ENCODE measurements at regions not wholly inside any gene's neighbourhood (a gene's known extent, or its start where the extent isn't known, plus 50 kb on each side); places are given as distances from the start of the nearest gene placed in this dataset.

DNA sequence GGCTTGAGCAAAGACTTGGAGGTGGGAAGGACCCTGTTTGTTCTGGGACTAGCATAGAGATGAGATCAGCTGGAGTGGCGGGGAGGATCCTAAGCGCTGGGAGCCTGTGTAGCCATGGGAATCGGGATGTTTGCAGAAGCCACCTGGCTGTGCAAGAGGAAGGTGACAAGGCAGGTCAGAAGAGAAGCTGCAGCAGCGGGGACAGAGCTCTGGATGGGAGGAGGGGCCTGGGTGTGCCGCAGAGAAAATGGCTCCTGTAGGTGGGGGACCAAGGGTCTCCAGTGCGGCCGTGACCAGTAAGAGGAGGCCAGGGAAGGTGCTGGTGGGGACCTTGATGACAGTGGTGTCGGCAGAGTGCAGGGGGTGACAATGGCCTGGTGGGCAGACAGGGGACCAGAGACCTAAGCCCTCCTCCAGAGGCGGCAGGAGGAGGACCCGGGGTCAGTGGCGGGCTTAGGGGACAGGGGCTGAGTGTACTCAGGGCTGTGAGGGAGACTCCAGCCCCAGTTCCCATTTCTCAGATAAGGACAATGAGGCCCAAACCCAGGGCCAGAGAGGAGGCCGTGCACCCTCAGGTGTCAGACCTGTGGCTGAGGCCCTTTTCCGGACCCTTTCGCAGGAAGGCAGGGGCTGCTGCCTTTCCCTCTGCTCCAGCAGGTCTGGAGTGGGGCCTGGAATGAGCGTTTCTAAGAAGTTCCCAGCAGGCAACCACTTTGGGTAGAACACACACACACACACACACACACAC lies 206.6 kb upstream of the RTL1 start:
- H3K36me3 ChIP-seq (ENCODE audit: control insufficient read depth in 1 of 2, insufficient read depth in 2 of 2, low read length in 1 of 2): no peaks in the 10 kb centered on the region
- intact Hi-C loops (cut with DNase I): no loop called here
- WGBS, 2 donors: 90 to 91% methylated on average over 15 of the region's 15 CpGs
- H3K27me3 ChIP-seq (ENCODE audit: control insufficient read depth in 1 of 2, insufficient read depth in 2 of 2, low read length in 1 of 2): no peaks in the 10 kb centered on the region
- H3K4me1 ChIP-seq (ENCODE audit: control insufficient read depth in 1 of 2, insufficient read depth in 2 of 2, low read length in 2 of 2): no peaks in the 10 kb centered on the region
- ATAC-seq (ENCODE audit: low FRiP score) (no peak), DNase-seq (peak in 1 of 2 donors; percentile 61)
- H3K4me3 ChIP-seq (ENCODE audit: low read length in 2 of 2): no peak overlapping the region
- H3K27ac ChIP-seq (ENCODE audit: low read depth in 1 of 2, low read length in 2 of 2): no peak overlapping the region
- H3K9me3 ChIP-seq (ENCODE audit: control insufficient read depth, low read length): no peaks in the 10 kb centered on the region

GRCh38 chr14:101110729-101111619 lies 207.5 kb upstream of the RTL1 start:
- Histone ChIP-seq H3K9me3 (ENCODE audit: control insufficient read depth, low read length) (no peaks in the 10 kb centered on the region), H3K27me3 (ENCODE audit: control insufficient read depth in 1 of 2, insufficient read depth in 2 of 2, low read length in 1 of 2) (no peaks in the 10 kb centered on the region), H3K36me3 (ENCODE audit: control insufficient read depth in 1 of 2, insufficient read depth in 2 of 2, low read length in 1 of 2) (no peaks in the 10 kb centered on the region), H3K27ac (ENCODE audit: low read depth in 1 of 2, low read length in 2 of 2) (no peak overlapping the region), H3K4me1 (ENCODE audit: control insufficient read depth in 1 of 2, insufficient read depth in 2 of 2, low read length in 2 of 2) (no peaks in the 10 kb centered on the region), H3K4me3 (ENCODE audit: low read length in 2 of 2) (no peak overlapping the region)
- intact Hi-C loops (cut with DNase I): no loop called here
- 78 to 79% methylated on average over 22 of the region's 22 CpGs for WGBS, 2 donors
- peak in 1 of 2 donors; percentile 65 for DNase-seq
- no peak for ATAC-seq (ENCODE audit: low FRiP score)

GRCh38 chr14:101111620-101112290 lies 208.2 kb upstream of the RTL1 start:
- Histone ChIP-seq H3K27me3 (ENCODE audit: control insufficient read depth in 1 of 2, insufficient read depth in 2 of 2, low read length in 1 of 2) (no peaks in the 10 kb centered on the region), H3K4me3 (ENCODE audit: low read length in 2 of 2) (no peak overlapping the region), H3K36me3 (ENCODE audit: control insufficient read depth in 1 of 2, insufficient read depth in 2 of 2, low read length in 1 of 2) (no peaks in the 10 kb centered on the region), H3K4me1 (ENCODE audit: control insufficient read depth in 1 of 2, insufficient read depth in 2 of 2, low read length in 2 of 2) (no peaks in the 10 kb centered on the region), H3K27ac (ENCODE audit: low read depth in 1 of 2, low read length in 2 of 2) (no peak overlapping the region), H3K9me3 (ENCODE audit: control insufficient read depth, low read length) (no peaks in the 10 kb centered on the region)
- 70 to 78% methylated on average over 21 to 23 of the region's 23 CpGs for WGBS, 2 donors
- intact Hi-C loops (cut with DNase I): no loop called here
- DNase-seq (peak in 1 of 2 donors; percentile 70), ATAC-seq (ENCODE audit: low FRiP score) (no peak)

DNA sequence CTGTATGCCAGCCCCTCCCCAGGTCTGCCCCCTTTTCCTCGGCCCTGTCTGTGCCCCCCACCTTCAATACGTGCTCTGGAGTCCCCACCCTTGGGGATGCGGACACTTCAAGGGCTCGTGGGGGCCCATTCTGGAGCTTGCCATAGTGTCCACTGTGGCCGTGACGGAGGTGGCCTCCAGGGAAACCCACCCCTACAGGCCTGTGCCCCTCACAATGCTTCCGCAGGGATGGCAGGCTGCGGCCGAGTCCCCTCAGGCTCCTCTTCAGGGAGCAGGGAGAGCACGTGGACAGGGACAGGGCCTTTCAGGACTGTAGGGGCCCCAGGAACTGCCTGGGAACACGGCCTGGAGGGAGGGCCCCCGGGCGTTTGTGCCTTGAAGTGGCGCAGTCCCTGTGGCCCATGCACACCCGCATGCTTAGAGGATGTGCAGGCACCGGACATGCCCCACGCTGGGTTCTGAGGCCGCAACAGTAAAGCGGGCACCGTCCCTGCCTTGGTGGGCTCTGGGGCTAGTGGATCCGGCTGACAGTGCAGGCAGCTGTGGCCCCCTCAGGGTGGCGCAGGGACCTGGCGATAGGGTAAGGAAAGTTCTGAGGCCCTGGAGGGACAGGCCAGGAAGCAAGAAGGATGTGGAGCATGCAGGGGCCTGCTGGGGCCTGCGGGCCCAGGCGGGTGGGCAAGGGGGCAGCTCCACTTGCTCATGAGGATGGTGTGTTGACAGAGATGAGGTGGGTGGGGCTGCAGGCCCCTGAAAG lies 209.0 kb upstream of the RTL1 start:
- no peaks in the 10 kb centered on the region for H3K9me3 ChIP-seq (ENCODE audit: control insufficient read depth, low read length)
- no peaks in the 10 kb centered on the region for H3K36me3 ChIP-seq (ENCODE audit: control insufficient read depth in 1 of 2, insufficient read depth in 2 of 2, low read length in 1 of 2)
- DNase-seq (peak in 1 of 2 donors; percentile 70), ATAC-seq (ENCODE audit: low FRiP score) (no peak)
- no peak overlapping the region for H3K4me3 ChIP-seq (ENCODE audit: low read length in 2 of 2)
- H3K27me3 ChIP-seq (ENCODE audit: control insufficient read depth in 1 of 2, insufficient read depth in 2 of 2, low read length in 1 of 2): no peaks in the 10 kb centered on the region
- no peak overlapping the region for H3K27ac ChIP-seq (ENCODE audit: low read depth in 1 of 2, low read length in 2 of 2)
- H3K4me1 ChIP-seq (ENCODE audit: control insufficient read depth in 1 of 2, insufficient read depth in 2 of 2, low read length in 2 of 2): no peaks in the 10 kb centered on the region
- intact Hi-C loops (cut with DNase I): no loop called here
- 84 to 92% methylated on average over 25 of the region's 25 CpGs for WGBS, 2 donors

DNA sequence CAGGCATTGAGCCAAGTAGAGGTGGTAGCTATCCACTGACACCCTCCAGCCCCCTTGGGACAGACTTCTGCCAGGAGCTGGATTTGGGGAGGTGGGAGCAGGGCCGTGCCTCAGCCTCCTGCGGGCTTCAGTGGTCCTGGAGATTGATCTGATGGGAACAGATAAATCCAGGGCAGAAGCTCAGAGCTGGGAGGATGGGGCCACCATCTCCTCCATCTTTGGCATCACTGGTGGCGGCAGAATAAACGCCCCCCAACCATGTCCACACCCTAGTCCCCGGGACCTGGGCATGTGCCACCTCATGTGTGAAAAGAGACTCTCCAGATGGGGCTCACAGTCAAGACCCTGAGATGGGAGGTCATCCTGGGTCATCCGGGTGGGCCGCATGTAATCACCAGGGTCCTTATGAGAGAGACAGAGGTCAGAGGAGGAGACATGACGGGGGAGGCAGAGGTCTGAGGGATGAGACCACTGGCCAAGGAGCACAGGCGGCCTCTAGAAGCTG lies 209.6 kb upstream of the RTL1 start:
- ATAC-seq (ENCODE audit: low FRiP score) (no peak), DNase-seq (peak in 1 of 2 donors; percentile 59)
- 90 to 91% methylated on average over 9 of the region's 9 CpGs for WGBS, 2 donors

DNA sequence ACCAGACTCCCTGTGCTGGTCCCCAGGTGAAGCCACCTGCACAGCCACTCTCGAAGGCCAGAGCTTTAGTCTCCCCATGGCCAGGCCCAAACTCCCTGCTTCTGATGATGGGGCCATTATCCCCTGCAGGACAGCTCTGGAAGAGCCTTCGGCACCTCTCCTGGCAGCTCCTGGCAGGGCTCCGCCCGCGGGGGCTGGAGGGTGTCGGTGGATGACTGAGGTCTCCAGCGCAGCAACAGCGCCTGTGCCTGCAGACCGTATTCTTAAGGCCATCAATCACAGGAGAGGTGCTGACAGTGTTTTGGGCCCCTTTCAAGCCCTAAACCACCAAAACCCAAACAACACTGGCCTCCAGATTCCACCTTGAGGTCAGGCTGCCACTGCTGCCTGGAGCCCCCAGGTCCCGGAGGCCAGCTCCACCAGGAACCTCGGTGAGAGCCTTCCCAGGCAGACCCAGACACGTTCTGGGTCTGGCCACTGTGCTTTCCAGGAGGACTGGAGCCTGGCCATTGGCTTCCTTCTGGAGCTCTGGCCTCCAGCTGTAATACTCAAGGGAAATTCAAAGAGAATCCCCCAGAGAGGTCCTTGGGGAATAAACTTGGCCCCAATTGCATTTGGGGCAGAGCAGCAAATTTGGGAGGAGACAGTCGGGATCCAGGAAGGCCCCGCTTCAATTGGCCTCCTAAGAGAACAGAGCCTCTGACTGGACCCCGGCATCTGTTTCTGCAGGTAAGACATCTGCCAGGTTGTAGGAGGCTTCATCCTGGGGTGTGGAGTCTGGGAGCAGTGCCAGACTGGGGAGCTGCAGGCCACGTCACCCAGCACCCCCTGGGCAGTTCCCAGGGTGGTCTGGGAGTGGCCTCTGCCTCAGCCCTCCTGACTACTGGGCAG lies 210.6 kb upstream of the RTL1 start:
- Histone ChIP-seq H3K27ac (ENCODE audit: low read depth in 1 of 2, low read length in 2 of 2) (no peak overlapping the region), H3K27me3 (ENCODE audit: control insufficient read depth in 1 of 2, insufficient read depth in 2 of 2, low read length in 1 of 2) (no peaks in the 10 kb centered on the region), H3K9me3 (ENCODE audit: control insufficient read depth, low read length) (no peaks in the 10 kb centered on the region), H3K36me3 (ENCODE audit: control insufficient read depth in 1 of 2, insufficient read depth in 2 of 2, low read length in 1 of 2) (no peaks in the 10 kb centered on the region), H3K4me1 (ENCODE audit: control insufficient read depth in 1 of 2, insufficient read depth in 2 of 2, low read length in 2 of 2) (no peaks in the 10 kb centered on the region), H3K4me3 (ENCODE audit: low read length in 2 of 2) (no peak overlapping the region)
- intact Hi-C loops (cut with DNase I): no loop called here
- ATAC-seq (ENCODE audit: low FRiP score) (no peak), DNase-seq (peak in 1 of 2 donors; percentile 54)
- WGBS, 2 donors: 39 to 46% methylated on average over 16 of the region's 16 CpGs

More for the DNA sequence above, 209.6 kb upstream of the RTL1 start:
- Histone ChIP-seq H3K27ac (ENCODE audit: low read depth in 1 of 2, low read length in 2 of 2) (no peak overlapping the region), H3K9me3 (ENCODE audit: control insufficient read depth, low read length) (no peaks in the 10 kb centered on the region), H3K27me3 (ENCODE audit: control insufficient read depth in 1 of 2, insufficient read depth in 2 of 2, low read length in 1 of 2) (no peaks in the 10 kb centered on the region), H3K36me3 (ENCODE audit: control insufficient read depth in 1 of 2, insufficient read depth in 2 of 2, low read length in 1 of 2) (no peaks in the 10 kb centered on the region), H3K4me3 (ENCODE audit: low read length in 2 of 2) (no peak overlapping the region), H3K4me1 (ENCODE audit: control insufficient read depth in 1 of 2, insufficient read depth in 2 of 2, low read length in 2 of 2) (no peaks in the 10 kb centered on the region)
- intact Hi-C loops (cut with DNase I): no loop called here

- DNase-seq (no peak), ATAC-seq (ENCODE audit: low FRiP score) (no peak)
- no peaks in the 10 kb centered on the region for H3K27me3 ChIP-seq (ENCODE audit: control insufficient read depth in 1 of 2, insufficient read depth in 2 of 2, low read length in 1 of 2)
- intact Hi-C loops (cut with DNase I): no loop called here
- H3K27ac ChIP-seq (ENCODE audit: low read depth in 1 of 2, low read length in 2 of 2): no peak overlapping the region
- WGBS, 2 donors: 79 to 85% methylated on average over 19 of the region's 19 CpGs
- no peaks in the 10 kb centered on the region for H3K4me1 ChIP-seq (ENCODE audit: control insufficient read depth in 1 of 2, insufficient read depth in 2 of 2, low read length in 2 of 2)
- H3K9me3 ChIP-seq (ENCODE audit: control insufficient read depth, low read length): no peaks in the 10 kb centered on the region
- no peaks in the 10 kb centered on the region for H3K36me3 ChIP-seq (ENCODE audit: control insufficient read depth in 1 of 2, insufficient read depth in 2 of 2, low read length in 1 of 2)
- no peak overlapping the region for H3K4me3 ChIP-seq (ENCODE audit: low read length in 2 of 2)
Observed at GRCh38 chr14:101114726-101115515, 211.4 kb upstream of the RTL1 start.
